ENCODE measurements at regions not wholly inside any gene's neighbourhood (a gene's known extent, or its start where the extent isn't known, plus 50 kb on each side); places are given as distances from the start of the nearest gene placed in this dataset.

GRCh38 chr3:19022546-19022945 is 125.8 kb upstream of the KCNH8 start:
- Histone ChIP-seq H3K4me3 (ENCODE audit: low read depth in 1 of 2, low read length in 2 of 2) (no peak overlapping the region), H3K4me1 (ENCODE audit: insufficient read depth, low read length) (no peaks in the 10 kb centered on the region), H3K36me3 (ENCODE audit: insufficient read depth, low read length) (no peaks in the 10 kb centered on the region), H3K4me2 (ENCODE audit: insufficient read depth, low read length) (no peak overlapping the region), H3K27me3 (ENCODE audit: insufficient read depth, low read length, poor library complexity) (no peaks in the 10 kb centered on the region), H2AFZ (ENCODE audit: low read depth, low read length) (no peak overlapping the region), H3K79me2 (ENCODE audit: insufficient read depth, low read length) (no peaks in the 10 kb centered on the region), H3K9me3 (ENCODE audit: insufficient read depth, low read length, severe bottlenecking) (no peaks in the 10 kb centered on the region), H4K20me1 (ENCODE audit: insufficient read depth, low read length) (no peaks in the 10 kb centered on the region), H3K9ac (ENCODE audit: low read depth, low read length) (no peak overlapping the region), H3K27ac (ENCODE audit: low read length) (no peak overlapping the region)
- DNase-seq (no peak), ATAC-seq (ENCODE audit: insufficient read depth, low read depth) (no peak)
- TF ChIP-seq EZH2 (IDR thresholded peaks at IDR 0.05; ENCODE audit: borderline replicate concordance, low read depth, low read length, severe bottlenecking) (no peak), CTCF (IDR thresholded peaks at IDR 0.05; ENCODE audit: borderline replicate concordance, extremely low read depth, low read length, poor library complexity, severe bottlenecking) (no peak)

GRCh38 chr3:19016851-19017250 is 131.5 kb upstream of the KCNH8 start:
- Histone ChIP-seq H3K79me2 (ENCODE audit: insufficient read depth, low read length) (no peaks in the 10 kb centered on the region), H3K27ac (ENCODE audit: low read length) (no peak overlapping the region), H4K20me1 (ENCODE audit: insufficient read depth, low read length) (no peaks in the 10 kb centered on the region), H3K27me3 (ENCODE audit: insufficient read depth, low read length, poor library complexity) (no peaks in the 10 kb centered on the region), H3K9me3 (ENCODE audit: insufficient read depth, low read length, severe bottlenecking) (no peaks in the 10 kb centered on the region), H3K36me3 (ENCODE audit: insufficient read depth, low read length) (no peaks in the 10 kb centered on the region), H3K4me2 (ENCODE audit: insufficient read depth, low read length) (no peak overlapping the region), H3K4me3 (ENCODE audit: low read depth in 1 of 2, low read length in 2 of 2) (no peak overlapping the region), H3K9ac (ENCODE audit: low read depth, low read length) (no peak overlapping the region), H3K4me1 (ENCODE audit: insufficient read depth, low read length) (no peaks in the 10 kb centered on the region), H2AFZ (ENCODE audit: low read depth, low read length) (no peak overlapping the region)
- no peak for DNase-seq
- no peak for ATAC-seq (ENCODE audit: insufficient read depth, low read depth)
- no peak for TF ChIP-seq EZH2 (IDR thresholded peaks at IDR 0.05; ENCODE audit: borderline replicate concordance, low read depth, low read length, severe bottlenecking)
- TF ChIP-seq CTCF (IDR thresholded peaks at IDR 0.05; ENCODE audit: borderline replicate concordance, extremely low read depth, low read length, poor library complexity, severe bottlenecking), result no peak

- Histone ChIP-seq H4K20me1 (ENCODE audit: insufficient read depth, low read length) (no peaks in the 10 kb centered on the region), H3K9ac (ENCODE audit: low read depth, low read length) (no peak overlapping the region), H3K27ac (ENCODE audit: low read length) (no peak overlapping the region), H3K4me2 (ENCODE audit: insufficient read depth, low read length) (no peak overlapping the region), H3K4me1 (ENCODE audit: insufficient read depth, low read length) (no peaks in the 10 kb centered on the region), H3K4me3 (ENCODE audit: low read depth in 1 of 2, low read length in 2 of 2) (no peak overlapping the region), H3K27me3 (ENCODE audit: insufficient read depth, low read length, poor library complexity) (no peaks in the 10 kb centered on the region), H2AFZ (ENCODE audit: low read depth, low read length) (no peak overlapping the region), H3K79me2 (ENCODE audit: insufficient read depth, low read length) (no peaks in the 10 kb centered on the region), H3K9me3 (ENCODE audit: insufficient read depth, low read length, severe bottlenecking) (no peaks in the 10 kb centered on the region), H3K36me3 (ENCODE audit: insufficient read depth, low read length) (no peaks in the 10 kb centered on the region)
- ATAC-seq (ENCODE audit: insufficient read depth, low read depth), result no peak
- no peak for DNase-seq
- no peak for TF ChIP-seq EZH2 (IDR thresholded peaks at IDR 0.05; ENCODE audit: borderline replicate concordance, low read depth, low read length, severe bottlenecking)
- no peak for TF ChIP-seq CTCF (IDR thresholded peaks at IDR 0.05; ENCODE audit: borderline replicate concordance, extremely low read depth, low read length, poor library complexity, severe bottlenecking)
These were observed 134.4 kb upstream of the KCNH8 start for GRCh38 chr3:19013879-19014278.

- Histone ChIP-seq H3K4me1 (ENCODE audit: insufficient read depth, low read length) (no peaks in the 10 kb centered on the region), H3K27ac (ENCODE audit: low read length) (no peak overlapping the region), H3K36me3 (ENCODE audit: insufficient read depth, low read length) (no peaks in the 10 kb centered on the region), H2AFZ (ENCODE audit: low read depth, low read length) (no peak overlapping the region), H3K9ac (ENCODE audit: low read depth, low read length) (no peak overlapping the region), H3K79me2 (ENCODE audit: insufficient read depth, low read length) (no peaks in the 10 kb centered on the region), H3K27me3 (ENCODE audit: insufficient read depth, low read length, poor library complexity) (no peaks in the 10 kb centered on the region), H3K9me3 (ENCODE audit: insufficient read depth, low read length, severe bottlenecking) (no peaks in the 10 kb centered on the region), H3K4me3 (ENCODE audit: low read depth in 1 of 2, low read length in 2 of 2) (no peak overlapping the region), H4K20me1 (ENCODE audit: insufficient read depth, low read length) (no peaks in the 10 kb centered on the region), H3K4me2 (ENCODE audit: insufficient read depth, low read length) (no peak overlapping the region)
- no peak for DNase-seq
- no peak for ATAC-seq (ENCODE audit: insufficient read depth, low read depth)
- TF ChIP-seq EZH2 (IDR thresholded peaks at IDR 0.05; ENCODE audit: borderline replicate concordance, low read depth, low read length, severe bottlenecking) (no peak), CTCF (IDR thresholded peaks at IDR 0.05; ENCODE audit: borderline replicate concordance, extremely low read depth, low read length, poor library complexity, severe bottlenecking) (no peak)
These were observed 135.5 kb upstream of the KCNH8 start for GRCh38 chr3:19012846-19013245.

Measured in DND-41 (cell line).